Mammary epithelial cell (primary cell): ENCODE measurements at regions not wholly inside any gene's neighbourhood (a gene's known extent, or its start where the extent isn't known, plus 50 kb on each side); places are given as distances from the start of the nearest gene placed in this dataset.
"Not testable (repeated sequence)": the region's sequence is repeated elsewhere in the genome, so short reads cannot be mapped to it uniquely, and the experiment has no call there.

ENCODE experiments used
- EZH2 ChIP-seq: IDR thresholded peaks from 2 replicates; pipeline ENCODE4 v1.6.1; 2012; ENCODE audit warnings: low read length, inconsistent platforms, borderline replicate concordance
- TF ChIP-seq, protein P1 (sequence below), 2 donors: IDR thresholded peaks in 1 of 2; conservative IDR thresholded peaks in 1 of 2; 2 replicates each; pipeline ENCODE4 v1.5.1; 2011 to 2012; ENCODE audit warnings: inconsistent platforms in 2 of 2, low read length in 2 of 2, mild to moderate bottlenecking in 2 of 2, control low read depth in 1 of 2, low read depth in 1 of 2; ENCODE audit not compliant: insufficient read depth in 1 of 2; ENCODE audit errors: extremely low read depth in 1 of 2

DNA sequence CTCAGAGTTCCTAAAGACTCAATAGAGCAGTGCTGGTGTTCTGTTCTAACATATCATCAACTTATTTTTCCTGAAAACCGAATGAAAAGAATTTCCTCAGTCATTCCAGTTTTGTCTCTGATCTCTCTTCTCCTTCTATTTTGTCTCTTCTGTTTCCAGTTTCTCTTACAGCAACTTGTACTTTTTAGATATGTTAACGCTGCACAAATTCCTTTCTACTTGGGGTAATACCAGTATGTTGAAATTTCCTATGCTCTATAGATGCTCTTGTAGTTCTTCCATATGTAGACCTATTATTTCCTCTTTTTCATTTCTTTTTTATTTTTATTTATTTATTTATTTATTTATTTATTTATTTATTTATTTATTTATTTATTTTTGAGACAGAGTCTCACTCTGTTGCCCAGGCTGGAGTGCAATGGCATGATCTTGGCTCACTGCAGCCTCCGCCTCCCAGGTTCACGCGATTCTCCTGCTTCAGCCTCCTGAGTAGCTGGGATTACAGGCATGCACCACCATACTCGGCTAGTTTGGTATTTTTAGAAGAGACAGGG lies 80.3 kb downstream of the LYZL2 start:
- TF ChIP-seq, protein P1, sequence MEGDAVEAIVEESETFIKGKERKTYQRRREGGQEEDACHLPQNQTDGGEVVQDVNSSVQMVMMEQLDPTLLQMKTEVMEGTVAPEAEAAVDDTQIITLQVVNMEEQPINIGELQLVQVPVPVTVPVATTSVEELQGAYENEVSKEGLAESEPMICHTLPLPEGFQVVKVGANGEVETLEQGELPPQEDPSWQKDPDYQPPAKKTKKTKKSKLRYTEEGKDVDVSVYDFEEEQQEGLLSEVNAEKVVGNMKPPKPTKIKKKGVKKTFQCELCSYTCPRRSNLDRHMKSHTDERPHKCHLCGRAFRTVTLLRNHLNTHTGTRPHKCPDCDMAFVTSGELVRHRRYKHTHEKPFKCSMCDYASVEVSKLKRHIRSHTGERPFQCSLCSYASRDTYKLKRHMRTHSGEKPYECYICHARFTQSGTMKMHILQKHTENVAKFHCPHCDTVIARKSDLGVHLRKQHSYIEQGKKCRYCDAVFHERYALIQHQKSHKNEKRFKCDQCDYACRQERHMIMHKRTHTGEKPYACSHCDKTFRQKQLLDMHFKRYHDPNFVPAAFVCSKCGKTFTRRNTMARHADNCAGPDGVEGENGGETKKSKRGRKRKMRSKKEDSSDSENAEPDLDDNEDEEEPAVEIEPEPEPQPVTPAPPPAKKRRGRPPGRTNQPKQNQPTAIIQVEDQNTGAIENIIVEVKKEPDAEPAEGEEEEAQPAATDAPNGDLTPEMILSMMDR (conservative IDR thresholded peaks at IDR 0.05 in 1 of 2, IDR thresholded peaks at IDR 0.05 in 1 of 2; ENCODE audit: extremely low read depth in 1 of 2, insufficient read depth in 1 of 2, low read depth in 1 of 2, low read length in 2 of 2) = not testable (repeated sequence)
- not testable (repeated sequence) for TF ChIP-seq EZH2
